GM18870 (cell line): ENCODE measurements at regions not wholly inside any gene's neighbourhood (a gene's known extent, or its start where the extent isn't known, plus 50 kb on each side); places are given as distances from the start of the nearest gene placed in this dataset.

Experiments used
- ATAC-seq: cut with Tn5 transposase; IDR thresholded peaks from one replicate; pipeline ENCODE4 v1.9.1; 2021; ENCODE audit warnings: moderate library complexity; ENCODE audit not compliant: unreplicated experiment

DNA sequence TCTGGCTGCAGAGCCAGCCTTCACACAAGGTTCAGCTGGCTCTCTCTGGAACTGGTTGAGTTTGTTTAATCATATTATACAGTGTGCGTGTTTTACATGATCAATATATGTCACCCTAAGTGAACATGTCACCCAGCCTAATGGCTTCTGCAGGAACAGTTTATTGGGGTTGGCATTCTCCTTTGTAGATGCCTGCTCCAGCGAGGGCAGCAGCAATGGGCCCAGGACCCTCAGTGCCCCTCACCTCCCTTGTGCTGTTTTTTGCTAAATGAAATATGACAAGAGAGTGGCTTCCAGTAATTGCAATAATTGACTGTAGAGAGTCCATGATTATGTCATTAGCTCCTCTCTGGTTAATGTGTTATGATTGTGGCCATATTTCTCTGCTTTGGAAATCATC lies 387.2 kb downstream of the TMEM114 start:
- ATAC-seq = no peak

DNA sequence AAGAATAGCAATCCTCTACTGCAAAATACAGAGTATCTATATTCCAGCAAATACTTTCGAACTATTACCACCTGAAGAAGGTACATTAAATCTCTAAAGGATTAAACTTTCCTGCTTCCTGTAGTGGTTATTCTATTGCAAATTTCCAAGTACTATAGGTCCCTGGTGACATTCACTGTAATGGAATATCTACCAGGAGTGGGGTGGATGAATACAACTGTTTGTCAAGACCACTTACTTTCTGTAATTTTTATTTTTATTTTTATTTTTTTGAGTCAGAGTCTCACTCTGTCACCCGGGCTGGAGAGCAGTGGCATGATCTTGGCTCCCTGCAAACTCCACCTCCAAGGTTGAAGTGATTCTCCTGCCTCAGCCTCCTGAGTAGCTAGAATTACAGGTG lies 389.5 kb downstream of the TMEM114 start:
- no peak for ATAC-seq

DNA sequence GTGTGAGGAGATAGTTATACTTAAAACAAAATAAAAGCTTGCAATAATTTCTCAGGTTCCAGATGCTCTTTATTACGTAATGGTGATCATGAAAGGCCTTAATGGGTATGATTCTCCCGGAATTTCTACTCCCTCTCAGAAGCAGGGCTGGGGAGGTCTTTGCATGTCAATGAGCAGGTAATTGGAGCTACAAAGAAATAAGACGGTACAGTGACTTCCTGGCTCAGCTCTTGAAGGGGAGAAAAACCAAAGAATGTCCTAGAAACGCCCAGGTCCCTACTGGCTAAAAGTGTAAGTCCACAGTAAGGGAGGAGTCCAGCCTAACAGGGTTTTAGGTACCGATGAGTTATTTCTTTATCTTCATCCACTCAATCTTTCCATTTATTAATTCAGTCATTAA lies 390.9 kb downstream of the TMEM114 start:
- ATAC-seq = no peak

DNA sequence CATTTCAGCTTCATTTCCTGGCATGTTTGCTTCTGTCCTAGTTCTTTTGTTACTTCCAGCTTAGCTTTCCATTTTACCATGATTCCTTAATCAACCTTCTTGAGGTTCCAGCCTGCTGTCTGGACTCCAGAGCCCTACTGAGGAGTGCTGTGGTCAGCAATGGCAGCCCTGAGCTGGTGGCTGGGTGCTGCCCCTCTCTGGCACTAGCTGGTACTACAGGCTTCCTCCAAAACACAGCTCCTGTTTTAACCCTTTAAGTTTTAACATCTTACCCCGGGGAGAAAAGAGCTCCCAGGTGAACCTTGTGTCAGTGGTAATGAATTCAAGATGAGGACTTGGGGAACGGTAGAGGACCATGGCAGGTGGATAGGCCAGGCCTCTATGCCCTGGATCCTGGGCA lies 395.5 kb downstream of the TMEM114 start:
- no peak for ATAC-seq

DNA sequence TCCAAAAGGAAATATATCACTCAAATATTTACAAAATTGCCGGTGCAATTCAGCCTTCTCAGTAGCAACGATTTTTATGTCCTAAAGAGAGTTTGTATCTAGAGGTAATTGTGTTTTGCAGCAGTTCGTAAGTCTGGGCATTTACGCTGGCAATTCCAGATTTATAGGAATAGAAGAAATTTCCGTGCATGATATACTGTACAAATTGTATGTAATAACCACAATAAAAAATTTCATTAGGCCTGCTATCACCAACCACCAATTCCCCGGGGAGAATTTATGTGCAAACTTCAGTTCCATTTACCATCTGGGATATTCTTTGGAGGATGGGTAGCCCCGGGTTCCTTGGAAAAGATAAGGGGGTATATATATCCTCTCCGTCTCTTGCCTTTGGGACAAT lies 401.5 kb downstream of the TMEM114 start:
- no peak for ATAC-seq

DNA sequence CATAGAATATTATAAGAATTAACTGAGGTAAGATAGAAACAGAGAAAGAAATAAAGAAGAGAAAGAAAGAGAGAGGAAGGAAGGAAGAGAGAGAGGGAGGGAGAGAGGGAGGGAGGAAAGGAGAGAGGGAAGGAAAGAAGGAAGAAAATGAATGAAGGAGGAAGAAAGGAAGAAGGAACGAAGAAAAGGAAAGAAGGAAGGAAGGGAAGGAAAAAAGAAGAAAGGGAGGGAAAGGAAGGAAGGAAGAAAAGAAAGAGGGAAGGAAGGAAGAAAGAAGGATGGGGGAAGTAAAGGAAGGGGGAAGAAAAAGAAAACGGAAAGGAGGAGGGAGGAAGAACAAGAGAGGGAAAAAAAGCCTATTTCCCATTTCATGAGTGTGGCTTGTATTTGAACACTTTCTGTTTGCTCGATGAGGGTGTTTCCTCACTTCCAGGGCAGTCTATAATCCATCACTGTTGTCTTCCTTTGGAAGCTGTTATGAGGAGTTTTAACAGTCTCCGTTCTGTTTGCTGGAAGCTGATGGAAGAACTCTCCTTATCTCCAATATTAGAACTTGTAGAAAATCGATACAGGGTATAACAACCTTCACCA lies 402.4 kb downstream of the TMEM114 start:
- no peak for ATAC-seq

DNA sequence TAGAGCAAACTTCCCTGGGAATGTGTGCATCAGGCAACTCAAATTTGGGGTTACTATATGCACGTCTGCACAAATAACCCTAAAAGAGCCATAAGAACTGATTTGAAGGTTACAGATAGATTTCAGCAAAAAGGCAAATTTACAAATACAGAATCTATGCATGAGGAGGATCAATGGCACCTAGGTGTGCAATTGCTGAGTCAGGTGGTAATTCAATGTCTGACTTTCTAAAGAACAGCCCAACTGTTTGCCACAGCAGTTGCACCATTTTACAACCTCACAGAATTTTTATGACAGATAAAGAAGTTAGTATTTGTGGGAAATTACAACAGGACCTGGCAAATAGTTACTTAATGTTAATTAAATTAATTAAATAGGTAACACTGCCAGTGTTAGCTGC lies 405.5 kb downstream of the TMEM114 start:
- ATAC-seq = no peak

DNA sequence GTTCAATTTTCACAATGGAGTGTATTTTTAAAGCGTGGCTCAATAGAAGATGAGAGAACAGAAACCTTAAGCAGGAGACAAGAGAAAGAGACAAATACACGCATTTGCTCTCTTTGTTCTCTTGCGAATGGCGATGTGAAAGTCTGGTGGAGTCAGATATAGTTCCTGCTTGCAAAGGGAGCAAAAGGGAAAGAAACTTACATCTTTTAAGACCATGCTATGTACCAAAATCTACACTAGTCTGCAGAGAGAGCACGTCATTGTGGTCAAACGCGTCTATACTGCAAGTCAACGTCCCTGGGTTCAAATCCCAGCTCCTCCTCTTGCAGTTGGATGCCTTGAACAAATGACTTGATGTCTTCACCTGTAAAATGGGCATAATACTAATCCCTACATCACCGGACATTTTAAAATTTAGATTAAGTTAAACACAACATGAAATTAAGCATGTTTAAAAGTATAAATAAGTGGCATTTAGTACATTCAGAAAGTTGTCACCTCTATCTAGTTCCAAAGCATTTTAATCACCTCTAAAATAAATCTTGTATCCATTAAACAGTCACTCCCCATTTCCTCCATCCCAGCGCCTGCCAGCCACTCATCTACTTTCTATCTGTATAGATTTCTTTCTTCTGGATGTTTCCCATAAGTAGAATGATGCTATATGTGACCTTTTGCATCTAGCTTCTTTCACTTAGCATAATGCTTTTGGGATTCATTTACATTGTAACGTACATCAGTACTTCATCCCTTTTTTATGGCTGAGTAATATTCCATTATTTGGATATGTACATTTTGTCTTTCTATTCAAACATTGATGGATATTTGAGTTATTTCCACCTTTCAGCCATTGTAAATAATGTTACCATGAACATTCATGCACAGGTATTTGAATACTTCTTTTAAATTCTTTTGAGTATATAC lies 406.9 kb downstream of the TMEM114 start:
- no peak for ATAC-seq

DNA sequence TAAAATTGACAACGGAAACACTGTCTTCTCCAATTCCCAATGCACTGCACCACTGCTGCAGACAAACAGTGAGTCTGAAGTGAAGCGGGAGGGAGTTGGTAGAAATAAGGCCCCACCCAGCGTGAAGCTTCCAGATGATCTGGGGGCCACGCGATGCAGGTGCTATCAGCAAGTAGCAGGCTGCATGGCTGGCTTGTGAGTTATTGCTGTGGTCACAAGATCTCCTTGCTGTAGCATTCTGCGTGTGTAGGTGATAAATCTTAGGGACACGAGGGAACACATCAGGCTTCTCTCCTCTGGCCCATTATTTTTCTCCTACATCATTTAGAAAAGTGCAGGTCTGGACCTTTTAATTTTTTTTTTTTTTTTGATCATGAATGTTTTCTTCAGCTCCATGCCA lies 407.6 kb downstream of the TMEM114 start:
- ATAC-seq = no peak

DNA sequence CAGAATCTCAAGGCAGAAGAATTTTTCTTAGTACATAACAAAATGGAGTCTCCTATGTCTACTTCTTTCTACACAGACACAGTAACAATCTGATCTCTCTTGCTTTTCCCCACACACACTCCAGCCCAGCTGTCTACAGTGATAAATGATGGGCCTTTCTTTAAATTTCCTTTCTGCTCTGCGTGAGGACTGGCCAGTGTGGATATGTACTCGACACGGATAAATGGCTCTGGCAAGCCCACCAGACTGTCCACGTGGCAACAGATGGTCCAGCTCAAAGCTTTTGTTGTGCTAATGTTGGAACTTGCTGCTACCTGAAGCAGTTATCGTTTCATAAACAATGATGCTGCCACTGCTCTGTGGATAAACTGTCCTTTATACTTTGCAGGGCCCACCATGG lies 410.7 kb downstream of the TMEM114 start:
- no peak for ATAC-seq

DNA sequence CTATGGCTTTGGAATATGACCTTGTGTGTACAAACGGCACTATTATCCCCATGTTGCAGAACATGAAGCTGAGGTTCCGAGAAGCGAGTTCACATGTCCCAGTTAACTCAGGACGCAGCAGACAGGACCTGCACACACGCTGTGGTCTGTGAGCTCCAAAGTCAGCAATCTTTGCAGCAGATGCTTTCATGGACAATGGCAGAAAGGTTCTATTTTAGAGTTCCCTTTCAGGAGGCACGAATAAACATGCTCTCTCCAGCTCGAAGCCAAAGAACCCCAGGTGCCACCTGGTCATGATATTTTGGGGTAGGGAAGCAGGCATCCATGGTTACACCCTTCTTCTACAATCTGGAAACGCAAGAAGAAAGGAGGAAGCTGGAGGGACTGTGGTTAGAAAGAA lies 412.0 kb downstream of the TMEM114 start:
- no peak for ATAC-seq

DNA sequence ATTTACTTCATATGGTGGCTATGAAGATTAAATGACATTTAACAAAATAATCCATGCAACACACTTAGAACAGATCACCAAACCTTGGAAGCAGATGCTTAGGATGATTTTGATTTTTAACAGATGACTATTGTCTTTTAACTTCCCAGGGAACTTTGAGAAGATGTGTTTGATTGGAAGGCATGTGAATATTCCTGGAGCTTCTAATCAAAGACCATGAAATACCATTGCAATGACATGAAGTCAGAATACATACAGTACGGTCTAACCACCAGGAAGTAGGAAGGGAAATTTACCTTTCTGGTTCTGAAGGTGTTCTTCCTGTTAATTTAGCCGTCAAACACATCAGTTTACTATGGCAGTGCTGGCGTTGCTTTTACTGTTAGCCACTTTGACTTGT lies 414.9 kb downstream of the TMEM114 start:
- ATAC-seq = no peak

DNA sequence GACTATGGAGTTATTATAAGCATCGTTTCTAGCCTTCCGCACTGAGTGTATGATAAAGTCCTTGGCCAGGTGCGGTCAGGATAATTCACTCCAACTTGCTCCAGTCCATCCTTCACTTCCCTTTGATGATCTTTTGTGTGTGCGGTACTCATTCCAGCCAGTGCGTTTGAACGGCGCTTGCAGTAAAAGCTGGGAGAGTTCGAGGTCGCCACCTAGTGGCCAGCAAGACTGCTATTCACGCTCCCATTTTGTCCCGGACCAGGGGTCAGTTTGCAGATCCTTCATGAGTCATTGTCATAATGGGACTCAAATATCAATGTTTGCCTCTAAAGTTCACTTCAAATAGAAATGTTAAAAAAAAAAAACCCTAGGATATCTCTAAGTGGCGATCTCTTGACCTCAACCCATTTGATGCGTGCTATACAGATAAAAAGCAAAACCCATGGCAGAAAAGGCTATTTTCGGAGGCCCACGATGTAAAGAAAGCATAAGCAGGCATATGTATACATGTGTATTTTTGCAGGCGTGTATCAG lies 417.1 kb downstream of the TMEM114 start:
- no peak for ATAC-seq

DNA sequence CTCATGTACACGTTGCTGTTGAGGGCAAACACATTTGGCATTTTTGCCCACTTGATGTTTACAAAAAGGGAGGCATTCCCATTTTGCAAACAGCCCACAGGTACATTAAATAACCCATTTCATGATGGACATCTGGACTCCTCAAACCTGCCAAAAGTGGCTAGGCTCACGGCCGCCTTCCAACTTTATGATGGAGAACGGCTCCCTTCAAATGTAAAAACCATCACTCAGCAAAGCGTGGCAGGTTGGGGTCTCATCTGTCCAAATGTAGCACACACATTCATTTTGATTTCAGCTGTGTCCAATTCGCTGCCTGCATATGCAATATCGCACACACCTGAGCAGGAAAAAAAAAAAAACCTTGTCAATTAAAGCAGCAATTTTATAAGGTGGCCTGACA lies 417.8 kb downstream of the TMEM114 start:
- no peak for ATAC-seq

DNA sequence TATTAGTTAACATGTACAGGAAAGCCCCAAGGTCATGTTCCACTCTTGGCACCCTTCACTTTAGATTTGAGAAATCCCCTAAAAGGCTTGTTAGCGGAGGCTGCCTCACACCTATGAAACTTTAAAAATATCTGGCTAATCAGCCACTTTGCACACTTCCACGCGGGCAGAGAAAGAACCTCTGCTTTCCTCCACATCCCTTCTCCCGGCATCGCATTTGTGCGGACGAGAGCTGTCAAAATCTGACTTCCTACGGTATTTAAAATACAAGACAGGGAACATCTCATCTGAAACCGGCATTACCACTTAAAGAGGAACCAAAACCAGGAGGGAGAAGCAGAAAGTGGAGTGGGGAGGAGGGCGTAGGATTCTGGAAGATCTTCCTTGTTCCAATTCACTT lies 422.3 kb downstream of the TMEM114 start:
- no peak for ATAC-seq

DNA sequence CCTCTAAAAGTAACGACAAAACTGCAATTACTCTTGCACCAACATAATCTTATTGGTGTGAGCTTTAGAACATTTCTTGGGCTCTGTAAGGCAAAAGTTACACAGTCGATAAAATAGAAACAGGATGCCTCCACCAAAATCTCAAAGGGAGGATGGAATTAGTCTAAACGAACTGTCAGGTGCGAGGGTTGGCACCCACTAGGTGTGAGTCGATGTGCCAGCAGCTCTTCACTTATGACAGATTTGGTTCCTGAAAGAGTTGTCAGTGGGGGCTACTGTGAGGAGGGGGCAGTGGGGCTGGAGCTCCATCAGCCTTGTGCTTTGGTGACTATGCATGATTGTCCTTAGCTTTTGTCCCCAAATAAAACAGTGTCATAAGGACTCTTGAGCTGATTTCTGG lies 422.9 kb downstream of the TMEM114 start:
- ATAC-seq = no peak

DNA sequence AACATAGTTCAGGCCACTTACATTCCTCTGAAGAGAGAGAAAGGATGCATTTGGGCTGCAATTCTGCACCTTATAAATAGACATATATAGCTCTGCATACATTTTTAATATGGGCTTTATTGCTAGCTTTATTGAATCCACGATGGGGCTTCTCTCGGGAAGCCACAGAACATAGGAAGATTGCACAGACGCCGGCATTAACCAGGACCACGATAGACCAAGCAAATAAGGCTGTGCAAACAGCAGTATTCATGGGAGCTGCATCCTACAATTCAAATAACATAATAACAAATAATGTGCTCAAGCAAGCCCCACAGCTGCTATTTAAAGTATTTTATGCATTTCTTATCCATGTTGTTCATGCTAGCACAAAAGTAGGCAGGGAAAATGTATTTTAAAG lies 432.3 kb downstream of the TMEM114 start:
- no peak for ATAC-seq

DNA sequence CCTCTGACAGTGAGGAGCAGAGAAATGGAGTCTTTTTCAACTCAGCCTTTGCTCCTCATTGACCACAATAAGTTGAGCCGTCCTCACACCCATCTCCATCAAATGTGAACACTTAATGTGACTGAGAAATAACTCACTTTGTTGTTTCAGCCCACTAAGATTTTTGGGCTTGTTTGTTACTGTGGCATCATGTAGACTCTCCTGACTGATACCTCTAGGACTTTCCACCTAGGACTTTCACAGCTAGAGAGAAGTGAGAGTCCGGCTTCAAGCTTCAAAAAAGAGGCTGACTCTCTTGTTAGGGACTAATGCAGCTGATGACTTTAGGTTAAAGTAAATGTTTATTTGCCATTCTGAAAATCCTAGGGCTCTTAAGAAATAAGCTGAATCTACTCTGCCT lies 435.0 kb downstream of the TMEM114 start:
- ATAC-seq = no peak

DNA sequence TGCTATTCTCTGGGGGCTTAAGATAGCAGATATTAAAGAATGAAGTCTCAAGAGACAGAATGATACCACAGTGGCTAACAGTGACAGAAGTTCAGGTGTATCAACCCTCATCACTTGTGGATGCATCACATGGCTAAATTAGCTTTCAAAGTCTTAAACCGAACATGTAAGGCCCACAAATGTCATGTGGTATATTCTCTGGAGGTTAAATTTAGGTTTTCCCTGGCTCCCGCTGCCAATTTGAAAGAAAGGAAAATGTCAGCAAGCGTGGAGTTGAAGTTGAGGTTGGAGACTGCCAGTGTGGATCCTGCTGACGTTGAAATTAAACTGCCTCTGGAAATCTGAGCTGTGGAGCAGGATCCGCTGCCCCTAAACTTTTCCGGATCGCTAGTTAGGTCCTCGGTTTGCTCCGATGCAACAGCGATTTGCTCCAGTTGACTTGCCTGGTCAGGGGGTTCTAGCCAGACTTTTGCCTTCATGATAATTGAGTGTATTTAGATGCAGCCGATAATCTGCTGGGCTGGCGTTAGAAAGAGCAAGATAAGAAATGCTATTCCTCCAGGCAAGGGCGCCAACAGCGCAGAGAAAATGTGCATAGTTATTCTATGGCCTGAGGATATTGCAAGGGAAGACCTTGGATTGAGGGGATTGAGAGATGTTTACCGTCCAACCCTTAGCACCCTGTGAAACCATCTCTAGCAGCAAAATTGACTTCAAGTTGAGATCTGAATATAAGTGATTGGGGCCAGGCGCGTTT lies 443.9 kb downstream of the TMEM114 start:
- ATAC-seq = no peak

DNA sequence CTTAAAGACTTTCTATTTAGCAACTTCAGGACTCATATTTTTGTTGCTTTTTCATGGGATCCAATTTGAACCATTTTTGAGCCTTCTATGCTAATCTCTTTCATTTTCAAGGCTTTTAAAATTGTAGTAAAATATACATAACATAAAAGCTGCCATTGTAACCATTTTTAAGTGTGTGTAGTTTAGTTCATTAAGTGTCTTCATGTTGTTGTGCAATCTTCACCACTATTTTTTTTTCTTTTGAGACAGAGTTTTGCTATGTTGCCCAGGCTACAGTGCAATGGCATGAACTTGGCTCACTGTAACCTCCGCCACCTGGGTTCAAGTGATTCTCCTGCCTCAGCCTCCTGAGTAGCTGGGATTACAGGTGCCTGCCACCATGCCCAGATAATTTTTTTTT lies 451.6 kb downstream of the TMEM114 start:
- ATAC-seq = no peak

DNA sequence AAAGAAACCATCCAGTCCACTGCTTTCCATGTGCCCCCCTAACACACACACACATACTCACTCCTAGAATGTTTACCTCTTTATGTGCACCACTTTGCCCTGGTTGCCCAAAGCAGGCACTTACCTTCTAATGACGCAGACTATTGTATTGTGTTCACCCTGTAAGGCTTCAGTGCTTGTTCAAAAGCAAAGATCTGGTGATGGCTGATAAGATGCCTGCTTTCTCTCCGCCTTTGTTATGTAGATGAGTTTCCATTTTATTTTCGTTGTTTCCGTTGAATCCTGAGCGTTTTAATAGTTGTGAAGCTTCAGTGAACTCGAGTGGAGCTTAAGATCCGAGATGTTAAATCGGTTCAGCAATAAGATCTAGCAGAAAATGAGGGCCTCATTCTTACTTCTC lies 452.7 kb downstream of the TMEM114 start:
- ATAC-seq = no peak

DNA sequence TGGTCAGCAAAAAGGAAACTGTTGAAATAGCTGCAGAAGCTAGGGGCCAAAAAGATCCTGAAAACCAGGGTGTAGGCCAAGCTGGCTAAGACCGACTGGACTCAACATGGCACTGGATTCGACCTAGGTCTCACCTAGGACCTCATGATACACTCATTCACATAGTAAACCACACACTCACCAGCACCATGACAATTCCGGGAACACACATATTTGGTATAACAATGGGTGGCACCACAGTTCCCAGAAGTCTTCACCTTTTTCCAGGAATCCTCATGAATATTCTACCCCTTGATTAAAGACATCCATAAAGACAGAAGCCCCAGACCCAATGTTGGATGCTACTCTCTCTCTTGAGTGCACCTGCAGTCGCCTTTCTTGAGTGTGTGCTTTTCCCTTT lies 460.1 kb downstream of the TMEM114 start:
- ATAC-seq = no peak
